GM21723 (cell line): ENCODE measurements at regions not wholly inside any gene's neighbourhood (a gene's known extent, or its start where the extent isn't known, plus 50 kb on each side); places are given as distances from the start of the nearest gene placed in this dataset.

Source experiments
- ATAC-seq: cut with Tn5 transposase; IDR thresholded peaks from one replicate; pipeline ENCODE4 v1.9.1; 2021; ENCODE audit warnings: mild to moderate bottlenecking, moderate library complexity; ENCODE audit not compliant: unreplicated experiment

- ATAC-seq, result no peak
Measured at GRCh38 chr6:141028791-141029280, 1103.9 kb upstream of the GJE1 start.

- no peak for ATAC-seq
Measured at GRCh38 chr6:141026504-141026903, 1106.2 kb upstream of the GJE1 start.

- no peak for ATAC-seq
Measured at GRCh38 chr6:141024526-141024925, 1108.2 kb upstream of the GJE1 start.

GRCh38 chr6:141017941-141018340 is 1114.8 kb upstream of the GJE1 start:
- ATAC-seq, result no peak

GRCh38 chr6:141000917-141001316 is 1131.8 kb upstream of the GJE1 start:
- ATAC-seq, result no peak

DNA sequence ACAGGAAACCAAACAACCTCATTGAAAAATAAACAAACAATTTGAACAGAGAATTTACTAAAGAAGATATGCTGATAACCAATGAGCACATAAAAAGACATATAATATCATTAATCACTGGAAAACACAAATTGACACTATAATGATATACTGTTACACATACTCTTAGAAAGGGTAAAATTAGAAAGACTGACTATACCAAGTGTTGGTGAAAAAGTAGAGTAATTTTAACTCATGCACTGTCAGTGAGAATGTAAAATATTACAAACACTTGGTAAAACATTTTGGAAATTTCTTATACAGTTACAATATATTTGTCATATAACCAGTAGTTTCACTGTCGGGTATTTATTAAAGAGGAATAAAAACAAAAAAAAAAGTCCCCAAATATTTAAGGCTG is 1139.2 kb upstream of the GJE1 start:
- ATAC-seq, result no peak

GRCh38 chr6:140992678-140993077 is 1140.0 kb upstream of the GJE1 start:
- no peak for ATAC-seq

DNA sequence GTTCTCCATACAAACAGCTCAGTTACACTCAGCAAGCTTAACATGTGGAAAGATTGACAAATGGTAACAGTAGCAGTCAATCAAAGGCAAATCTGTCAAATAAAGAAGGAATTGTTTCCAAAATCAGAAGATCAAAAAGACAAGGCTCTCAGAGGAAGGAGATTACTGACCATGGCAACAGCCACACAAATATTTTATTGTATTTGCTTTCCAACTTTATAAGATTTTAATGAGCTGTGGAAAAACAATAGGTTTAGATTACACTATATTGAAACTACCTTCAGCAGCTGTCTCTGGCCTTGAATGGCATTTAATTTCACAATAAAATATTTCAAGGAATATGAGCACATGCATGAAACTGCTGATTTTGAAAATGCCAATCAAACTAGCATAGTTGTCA is 1143.9 kb upstream of the GJE1 start:
- no peak for ATAC-seq

GRCh38 chr6:140987364-140988155 is 1145.2 kb upstream of the GJE1 start:
- no peak for ATAC-seq

- ATAC-seq, result no peak
Measured at GRCh38 chr6:140985679-140986275, 1146.9 kb upstream of the GJE1 start.

GRCh38 chr6:140980265-140980887 is 1152.3 kb upstream of the GJE1 start:
- no peak for ATAC-seq

- no peak for ATAC-seq
Measured at GRCh38 chr6:140979642-140980091, 1153.1 kb upstream of the GJE1 start.

GRCh38 chr6:140977403-140977802 is 1155.3 kb upstream of the GJE1 start:
- no peak for ATAC-seq

- ATAC-seq, result no peak
Measured at GRCh38 chr6:140976806-140977205, 1155.9 kb upstream of the GJE1 start.

GRCh38 chr6:140970485-140970884 is 1162.2 kb upstream of the GJE1 start:
- ATAC-seq, result no peak

DNA sequence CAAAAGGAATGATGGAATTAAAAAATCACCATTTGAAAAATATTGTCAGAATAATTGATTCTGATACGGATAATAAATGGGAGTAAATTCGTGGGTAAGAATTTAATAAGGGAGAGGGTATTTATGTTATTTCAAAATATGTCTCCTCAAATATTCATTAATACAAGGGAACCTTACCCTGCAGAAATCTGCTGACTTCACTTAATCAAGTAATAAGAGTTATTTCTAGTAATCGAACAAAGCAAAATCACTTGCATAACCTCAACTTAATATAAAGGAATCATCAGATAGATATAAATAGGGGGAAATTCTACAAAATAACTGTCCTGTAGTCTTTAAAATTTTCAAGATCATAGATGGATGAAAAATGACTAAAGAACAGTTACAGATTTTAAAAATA is 1164.7 kb upstream of the GJE1 start:
- ATAC-seq, result no peak

GRCh38 chr6:140966676-140967075 is 1166.0 kb upstream of the GJE1 start:
- no peak for ATAC-seq

DNA sequence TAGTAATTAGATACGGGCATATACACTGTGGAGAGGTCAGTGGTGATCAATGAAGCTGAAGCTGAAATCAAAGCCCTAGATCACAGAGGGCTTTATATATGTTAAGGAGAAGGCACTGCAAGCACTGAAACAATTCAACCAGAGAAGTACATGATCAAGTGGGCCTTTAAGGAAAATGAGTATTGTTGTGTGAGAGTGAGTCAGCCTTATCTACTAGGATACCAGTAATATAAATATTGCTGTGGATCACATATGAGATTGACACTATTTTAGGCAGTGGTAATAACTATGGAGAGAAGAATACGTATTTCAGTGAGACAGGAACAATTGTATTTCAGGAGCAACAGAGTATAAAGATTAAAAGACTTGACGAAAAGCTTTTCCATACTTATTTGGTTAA is 1172.2 kb upstream of the GJE1 start:
- ATAC-seq, result no peak

DNA sequence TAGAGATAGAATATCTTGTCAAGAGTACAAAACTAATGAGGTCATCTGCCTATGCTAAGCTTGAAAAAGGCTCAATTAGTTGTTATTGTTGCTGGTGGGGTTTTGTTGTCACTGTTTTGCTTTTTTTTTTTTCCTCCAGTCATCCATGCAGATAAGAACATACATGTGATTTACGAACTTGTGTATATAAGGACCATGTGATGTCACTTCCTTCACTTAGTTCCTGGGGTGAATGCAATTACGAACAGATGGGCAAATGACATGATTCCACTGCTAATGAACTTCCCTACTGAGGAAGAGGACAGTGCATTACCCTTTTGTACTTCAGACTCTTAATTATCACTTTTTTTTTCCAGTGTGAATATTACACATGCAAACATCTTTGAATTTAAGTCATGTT is 1175.3 kb upstream of the GJE1 start:
- no peak for ATAC-seq

- no peak for ATAC-seq
Measured at GRCh38 chr6:140956571-140957369, 1176.0 kb upstream of the GJE1 start.

DNA sequence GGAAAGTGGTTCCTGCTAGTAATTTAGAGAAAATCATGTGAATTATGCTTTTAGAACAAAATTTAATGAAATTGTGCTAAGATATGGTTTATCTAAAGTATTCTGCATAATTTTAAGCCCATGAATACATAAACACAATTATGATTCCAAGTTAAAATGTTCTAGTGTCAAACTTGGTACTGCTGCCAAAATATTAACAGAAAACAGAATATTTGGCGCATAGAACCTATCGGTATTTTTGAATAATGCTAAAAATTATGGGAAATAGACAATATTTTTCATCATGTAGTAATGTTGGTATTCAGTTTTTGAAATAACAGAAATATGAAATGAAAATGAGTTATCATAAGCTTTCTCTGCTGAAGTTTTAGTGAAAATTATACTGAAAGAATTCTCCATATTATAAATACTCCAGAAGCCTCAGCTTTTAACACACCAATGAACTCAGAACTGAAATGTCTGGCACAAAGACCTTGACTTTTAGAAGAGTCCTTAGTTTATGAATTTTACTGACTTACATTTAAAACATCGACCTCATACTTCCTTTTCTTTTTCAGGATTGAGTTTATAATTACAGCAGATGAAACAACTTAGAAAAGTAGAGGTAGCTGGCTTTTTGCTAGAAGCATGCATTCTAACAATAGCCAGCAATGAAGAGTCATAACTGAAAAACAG is 1192.3 kb upstream of the GJE1 start:
- ATAC-seq, result no peak
